Umbilical cord (tissue), 1 donor: ENCODE measurements at regions not wholly inside any gene's neighbourhood (a gene's known extent, or its start where the extent isn't known, plus 50 kb on each side); places are given as distances from the start of the nearest gene placed in this dataset.

Source experiments
- DNase-seq: peaks from one replicate; pipeline ENCODE4 v3.0.0-alpha.2; 2015; ENCODE audit warnings: low spot score

DNA sequence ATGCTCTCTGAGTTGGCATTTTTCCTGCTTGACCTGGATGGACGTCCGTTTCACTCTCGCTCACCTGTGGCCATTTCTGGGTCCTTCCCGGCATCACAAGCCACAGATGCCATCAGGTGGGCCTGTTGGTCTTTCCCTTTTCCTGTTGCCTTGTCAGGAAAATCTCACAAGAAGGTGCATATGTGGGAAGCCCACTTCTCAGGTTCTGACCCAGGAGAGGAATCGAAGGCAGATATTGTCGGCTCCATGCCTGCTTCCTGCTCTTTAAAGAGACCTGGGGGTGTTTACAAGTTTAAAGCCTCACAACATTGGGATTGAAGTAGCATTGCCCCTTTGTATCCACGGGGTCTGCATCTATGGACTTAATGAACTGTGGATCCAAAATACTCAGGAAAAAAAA lies 357.9 kb downstream of the RPS24 start:
- DNase-seq = no peak

DNA sequence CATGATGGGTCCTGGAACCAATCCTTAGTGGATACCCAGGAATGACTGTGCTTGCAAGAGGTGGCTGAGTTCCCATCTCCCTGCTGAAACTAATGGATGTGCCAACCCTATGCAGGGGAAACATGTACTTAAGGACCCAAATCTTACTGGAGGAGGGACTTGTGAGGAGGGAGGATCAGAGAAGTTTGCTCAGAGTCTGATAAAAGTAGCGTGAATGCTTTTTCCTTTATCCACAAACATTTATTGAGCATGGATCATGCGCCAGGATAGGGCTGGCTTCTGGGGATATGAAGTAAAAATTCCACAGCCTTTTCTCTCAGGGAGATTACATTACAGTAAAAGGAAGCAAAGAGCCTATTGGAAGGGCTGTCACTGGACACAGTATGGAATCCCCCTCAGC lies 358.5 kb downstream of the RPS24 start:
- DNase-seq = peak; percentile 61

- no peak for DNase-seq
These were observed 359.4 kb downstream of the RPS24 start for GRCh38 chr10:78393094-78393493.

DNA sequence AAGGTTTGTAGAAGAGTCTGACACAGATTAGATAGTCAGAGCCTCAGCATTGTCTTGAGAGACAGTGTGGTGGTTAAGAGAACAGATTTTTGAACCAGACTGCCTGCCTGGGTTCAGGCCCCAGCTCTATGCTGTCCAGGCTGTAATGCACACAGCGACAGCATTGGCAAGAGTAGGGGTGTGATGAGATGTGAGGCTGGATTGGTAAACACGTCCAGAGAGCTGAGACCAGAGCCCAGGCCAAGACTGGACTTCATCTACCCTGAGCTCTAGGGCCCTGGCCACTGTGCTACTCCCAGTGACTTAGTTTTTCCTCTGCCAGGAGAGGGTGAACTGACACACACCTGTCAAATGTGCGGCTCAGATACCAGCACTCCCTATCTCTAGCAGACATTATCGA lies 360.4 kb downstream of the RPS24 start:
- no peak for DNase-seq

GRCh38 chr10:78395162-78395561 lies 361.5 kb downstream of the RPS24 start:
- no peak for DNase-seq

GRCh38 chr10:78396754-78397153 lies 363.1 kb downstream of the RPS24 start:
- DNase-seq = no peak

GRCh38 chr10:78397786-78398185 lies 364.1 kb downstream of the RPS24 start:
- DNase-seq = peak; percentile 82

- DNase-seq = no peak
These were observed 364.7 kb downstream of the RPS24 start for GRCh38 chr10:78398382-78398781.

GRCh38 chr10:78401624-78402367 lies 368.1 kb downstream of the RPS24 start:
- DNase-seq = peak; percentile 83

DNA sequence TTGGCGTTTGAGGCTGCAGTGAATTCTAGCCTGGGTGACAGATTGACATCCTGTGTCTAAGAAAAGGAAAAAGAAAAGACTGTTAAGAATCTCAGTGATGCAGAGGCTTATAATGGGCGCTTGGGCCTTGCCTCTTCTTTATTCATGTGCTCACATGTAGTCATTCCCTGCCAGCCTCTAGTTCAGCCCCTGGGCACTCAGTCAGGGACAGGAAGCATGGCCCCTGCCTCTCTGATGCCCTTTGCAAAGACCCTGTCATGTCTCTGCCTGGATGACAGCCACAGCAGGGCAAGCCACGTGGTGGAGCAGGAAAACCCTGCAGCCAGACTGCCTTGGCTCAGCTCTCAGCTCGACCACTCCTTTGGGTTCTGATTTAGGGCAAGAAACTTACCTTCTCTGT lies 368.9 kb downstream of the RPS24 start:
- no peak for DNase-seq

GRCh38 chr10:78403781-78404180 lies 370.1 kb downstream of the RPS24 start:
- no peak for DNase-seq

DNA sequence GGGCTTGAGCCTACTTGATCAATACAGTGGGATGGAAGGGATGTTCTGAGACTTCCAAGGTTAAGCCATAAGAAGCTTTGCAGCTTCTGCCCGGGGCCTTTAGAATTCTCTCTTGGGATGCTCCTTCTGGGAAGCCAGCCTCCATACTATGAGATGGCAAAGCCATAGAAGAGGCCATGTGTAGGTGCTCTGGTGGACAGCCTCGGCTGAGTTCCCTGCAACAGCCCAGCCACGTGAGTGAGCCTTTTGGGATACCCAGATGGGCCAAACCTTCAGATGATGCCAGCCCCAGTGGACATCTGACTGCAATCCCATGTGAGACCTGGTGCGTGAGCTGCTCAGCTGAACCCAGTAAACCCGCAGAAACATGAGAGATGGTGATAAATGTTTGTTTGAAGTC lies 370.6 kb downstream of the RPS24 start:
- DNase-seq = no peak

GRCh38 chr10:78405231-78405630 lies 371.6 kb downstream of the RPS24 start:
- peak; percentile 72 for DNase-seq

GRCh38 chr10:78405736-78406135 lies 372.1 kb downstream of the RPS24 start:
- DNase-seq = no peak

- DNase-seq = no peak
These were observed 373.0 kb downstream of the RPS24 start for GRCh38 chr10:78406648-78407008.

GRCh38 chr10:78407009-78407711 lies 373.5 kb downstream of the RPS24 start:
- peak; percentile 97 for DNase-seq

DNA sequence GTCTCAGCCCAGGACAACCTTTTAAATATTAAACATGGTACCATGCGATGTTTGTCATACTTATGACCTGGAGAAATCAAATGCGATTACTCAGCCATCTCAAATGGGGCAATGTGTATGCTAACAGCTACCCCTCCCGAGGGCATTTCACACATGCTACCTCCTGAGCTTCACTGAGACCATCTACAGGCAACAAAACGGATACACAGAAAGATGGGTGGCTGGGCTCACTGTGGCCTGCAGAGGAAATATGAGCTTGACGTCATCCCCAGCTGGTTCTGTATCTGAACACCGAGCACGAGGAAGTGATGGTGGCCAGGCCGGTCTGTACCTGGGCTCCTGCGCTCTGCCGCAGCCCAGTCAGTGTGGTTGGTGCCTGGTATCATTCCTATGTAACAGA lies 374.3 kb downstream of the RPS24 start:
- no peak for DNase-seq

DNA sequence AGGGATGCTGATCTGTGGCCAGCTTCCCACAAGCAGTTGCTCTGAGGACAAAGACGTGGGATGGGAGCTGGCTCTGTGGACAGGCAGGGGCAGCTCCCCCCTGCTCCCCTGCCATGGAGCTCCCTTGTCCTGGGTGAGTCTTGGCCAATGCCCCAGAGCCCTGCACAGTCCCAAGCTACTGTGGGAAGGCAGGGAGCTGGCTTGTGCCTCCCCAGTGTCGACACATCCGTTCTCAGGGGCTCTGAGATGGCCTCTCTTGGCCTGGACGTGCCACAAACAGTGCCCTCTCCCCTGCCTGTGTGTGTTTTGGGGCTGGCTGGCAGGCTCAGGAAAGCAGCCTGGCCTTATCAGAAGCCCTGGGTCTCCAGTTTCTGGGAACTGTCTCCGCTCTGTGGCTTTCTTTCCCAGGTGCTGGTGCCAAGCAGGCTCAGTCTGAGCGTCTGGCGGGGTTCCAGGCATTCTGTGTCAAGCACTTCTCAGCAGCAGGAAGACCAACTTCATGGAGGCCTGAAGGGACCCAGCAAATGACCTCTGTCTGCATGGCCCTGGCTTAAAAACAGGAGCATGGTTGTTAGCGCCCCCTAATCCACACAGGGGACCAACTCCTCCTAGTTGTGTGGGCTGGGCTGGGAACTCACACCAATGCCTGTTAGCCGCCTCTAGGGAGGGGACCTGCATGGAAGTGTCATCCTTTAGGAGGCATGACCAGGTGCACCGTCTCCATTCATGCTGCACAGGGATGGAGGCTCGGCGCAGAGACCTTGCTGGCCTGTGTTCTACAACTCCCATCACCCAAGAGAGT lies 375.2 kb downstream of the RPS24 start:
- DNase-seq = peak; percentile 78

DNA sequence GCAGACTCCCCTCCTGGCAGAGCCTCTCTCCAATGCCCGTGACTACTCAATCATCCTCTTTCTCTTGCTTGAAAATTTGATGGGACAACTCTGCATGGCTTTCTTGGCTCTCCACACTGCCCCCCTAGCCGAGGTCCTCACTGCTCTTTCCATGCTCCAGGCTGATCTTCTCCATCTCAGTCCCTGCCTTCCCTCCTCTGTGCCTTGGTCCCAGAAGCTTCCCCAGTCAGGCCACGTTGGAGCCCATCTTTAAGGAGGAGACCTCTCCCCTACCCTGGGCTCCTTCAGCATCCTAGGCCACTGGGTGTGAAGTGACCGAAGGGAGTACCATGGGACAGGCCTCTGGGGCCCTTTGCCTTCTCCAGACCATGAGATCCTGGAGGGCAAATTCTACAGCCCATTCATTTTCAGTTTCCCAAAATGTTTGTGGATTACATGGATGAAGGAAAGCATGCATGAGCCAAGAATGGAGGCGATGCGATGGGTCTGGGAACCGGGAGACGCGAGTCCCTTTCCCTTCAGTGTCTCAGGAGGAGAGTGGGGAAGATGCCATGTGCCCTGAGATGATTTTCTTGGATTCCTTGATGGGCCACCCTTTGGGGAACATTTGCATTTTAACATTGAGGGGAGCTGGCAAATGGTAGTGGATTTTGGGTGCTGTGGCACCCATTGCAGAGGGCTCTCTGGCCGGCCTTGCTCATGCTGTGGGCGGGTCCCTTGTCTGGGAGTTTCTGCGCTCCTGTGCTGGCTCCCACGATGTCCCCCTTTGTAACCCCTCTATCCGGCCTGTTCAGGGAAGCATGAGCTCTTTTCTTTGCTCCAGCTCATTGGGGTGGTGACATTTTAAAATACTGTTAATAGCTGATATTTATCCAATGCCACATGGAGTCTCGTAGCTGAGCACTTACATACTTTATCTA lies 376.6 kb downstream of the RPS24 start:
- no peak for DNase-seq

- DNase-seq = no peak
These were observed 378.1 kb downstream of the RPS24 start for GRCh38 chr10:78411716-78412115.

GRCh38 chr10:78412605-78413004 lies 378.9 kb downstream of the RPS24 start:
- no peak for DNase-seq
